GM21360 (cell line): ENCODE measurements at regions not wholly inside any gene's neighbourhood (a gene's known extent, or its start where the extent isn't known, plus 50 kb on each side); places are given as distances from the start of the nearest gene placed in this dataset.

Experiments used
- ATAC-seq: cut with Tn5 transposase; IDR thresholded peaks from one replicate; pipeline ENCODE4 v1.9.1; 2021; ENCODE audit warnings: mild to moderate bottlenecking, moderate library complexity; ENCODE audit not compliant: unreplicated experiment

- ATAC-seq = no peak
Measured at GRCh38 chr7:46532571-46532970, 611.5 kb upstream of the IGFBP3 start.

GRCh38 chr7:46530081-46530750, 609.1 kb upstream of the IGFBP3 start:
- ATAC-seq = no peak

DNA sequence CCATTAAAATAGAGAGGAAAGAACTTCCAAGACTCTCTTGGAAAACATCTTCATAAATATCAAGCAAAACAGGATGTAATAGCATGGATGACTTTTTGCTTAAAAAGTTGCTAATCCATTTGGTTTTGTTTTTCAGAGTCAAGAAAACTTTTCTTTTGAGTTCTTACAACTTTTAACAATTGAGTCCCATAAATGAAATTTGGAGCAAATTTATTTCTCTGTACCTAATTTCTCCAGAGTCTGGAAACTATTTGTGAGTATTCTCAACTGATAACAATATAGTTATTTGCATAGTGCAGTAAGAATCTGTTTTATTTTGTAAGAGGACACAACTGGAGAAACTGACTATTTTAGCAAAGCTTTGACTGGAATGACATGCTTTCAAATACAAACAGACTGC, 606.3 kb upstream of the IGFBP3 start:
- no peak for ATAC-seq

- ATAC-seq = no peak
Measured at GRCh38 chr7:46525876-46526275, 604.8 kb upstream of the IGFBP3 start.

DNA sequence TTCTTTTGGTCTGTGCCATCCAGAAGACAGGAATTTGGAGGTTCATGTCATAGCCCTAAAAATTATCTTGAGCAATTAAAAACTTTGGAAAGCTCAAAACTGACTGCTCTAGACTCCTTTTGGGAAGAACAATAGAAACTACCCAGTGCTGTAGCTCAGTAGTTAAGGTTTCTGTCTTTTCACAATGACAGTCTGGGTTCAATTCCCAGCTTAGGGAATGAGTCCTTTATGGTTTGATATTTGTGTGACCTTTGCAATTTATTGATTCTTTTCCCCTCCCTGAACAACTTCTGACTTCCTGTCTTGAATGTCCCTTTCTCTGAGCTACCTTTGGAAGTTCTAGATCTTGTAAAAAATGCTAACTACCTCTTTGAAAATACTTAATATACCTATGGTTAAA, 603.3 kb upstream of the IGFBP3 start:
- no peak for ATAC-seq

DNA sequence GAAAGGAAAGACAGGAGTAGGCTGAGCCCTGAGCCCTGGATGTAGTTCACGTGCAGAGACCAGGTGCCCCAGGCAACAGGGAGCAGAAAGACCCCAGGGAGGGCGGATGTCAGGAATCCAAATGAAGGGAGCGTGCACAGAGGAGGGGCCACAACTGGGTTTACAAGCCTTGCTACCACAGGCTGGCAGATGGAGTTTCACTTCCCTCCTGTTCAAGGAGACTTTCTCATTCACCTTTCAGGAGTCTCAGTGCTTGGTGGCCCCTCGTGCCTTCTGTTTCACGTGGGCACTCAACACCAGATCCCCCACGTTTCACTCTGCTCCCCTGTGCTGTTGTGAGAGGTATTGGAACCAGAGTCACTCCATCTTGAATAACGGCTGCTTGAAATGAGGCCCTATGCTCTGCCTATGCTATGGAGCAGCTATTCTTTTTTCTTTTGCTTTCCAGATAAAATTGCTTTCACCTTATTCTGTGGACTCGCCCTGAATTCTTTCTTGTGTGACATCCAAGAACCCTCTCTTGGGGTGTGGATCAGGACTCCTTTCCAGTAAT, 601.4 kb upstream of the IGFBP3 start:
- no peak for ATAC-seq

DNA sequence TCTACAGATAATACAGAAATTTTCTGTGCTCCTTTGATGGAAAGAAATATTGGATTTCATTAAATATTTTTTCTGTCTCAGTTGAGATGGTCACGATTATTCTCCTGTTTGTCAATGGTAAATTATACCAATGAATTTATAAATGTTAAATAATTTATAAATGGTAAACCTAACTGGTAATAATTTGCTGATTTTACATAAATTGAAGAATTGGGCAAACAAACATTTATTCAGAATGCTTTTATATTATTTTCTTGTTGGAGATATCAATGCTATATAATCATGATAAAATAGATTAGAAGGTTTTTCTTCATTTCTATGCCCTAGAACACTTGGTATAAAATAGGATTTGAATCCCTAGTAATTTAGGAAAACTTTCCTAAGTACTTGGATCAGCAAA, 597.6 kb upstream of the IGFBP3 start:
- no peak for ATAC-seq

- no peak for ATAC-seq
Measured at GRCh38 chr7:46515844-46516590, 594.9 kb upstream of the IGFBP3 start.

DNA sequence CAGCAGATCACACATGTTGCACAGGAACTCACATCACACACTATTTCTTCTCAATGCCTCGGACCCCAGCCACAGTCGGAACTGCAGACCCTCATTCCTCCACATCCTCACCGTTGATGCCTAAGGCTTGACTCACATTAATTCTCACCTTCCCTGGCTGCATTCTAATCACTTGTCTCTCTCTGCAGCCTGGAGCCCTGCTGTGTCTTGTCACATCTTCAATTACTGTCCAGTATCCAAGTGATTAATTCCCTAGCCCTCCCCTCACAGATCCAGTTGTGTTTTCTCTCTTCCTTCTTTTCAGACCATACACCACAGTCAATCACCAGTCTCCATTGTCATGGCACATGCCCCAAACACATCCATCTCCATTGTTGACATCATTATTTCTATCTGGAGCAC, 592.4 kb upstream of the IGFBP3 start:
- no peak for ATAC-seq

- no peak for ATAC-seq
Measured at GRCh38 chr7:46512891-46513413, 591.9 kb upstream of the IGFBP3 start.

- ATAC-seq = no peak
Measured at GRCh38 chr7:46511442-46512215, 590.6 kb upstream of the IGFBP3 start.

- ATAC-seq = no peak
Measured at GRCh38 chr7:46508583-46508982, 587.5 kb upstream of the IGFBP3 start.

GRCh38 chr7:46507560-46507959, 586.5 kb upstream of the IGFBP3 start:
- no peak for ATAC-seq

DNA sequence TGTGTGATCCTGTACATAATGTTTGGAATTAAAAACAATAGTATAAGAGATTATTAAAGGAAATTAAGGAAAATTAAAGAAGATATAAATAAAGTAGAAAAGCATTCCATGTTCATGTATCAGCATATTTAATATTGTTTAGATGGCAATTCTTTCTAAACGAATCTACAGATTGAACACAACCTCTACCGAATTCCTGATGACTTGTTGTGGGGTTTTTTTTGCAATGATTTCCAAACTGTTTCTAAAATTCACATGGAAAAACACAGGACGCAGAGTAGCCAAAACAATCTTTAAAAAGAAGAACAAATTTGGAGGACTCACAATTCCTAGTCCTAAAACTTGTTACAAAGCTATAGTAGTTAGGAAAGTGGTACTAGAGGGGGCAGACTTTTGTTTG, 573.4 kb upstream of the IGFBP3 start:
- no peak for ATAC-seq

DNA sequence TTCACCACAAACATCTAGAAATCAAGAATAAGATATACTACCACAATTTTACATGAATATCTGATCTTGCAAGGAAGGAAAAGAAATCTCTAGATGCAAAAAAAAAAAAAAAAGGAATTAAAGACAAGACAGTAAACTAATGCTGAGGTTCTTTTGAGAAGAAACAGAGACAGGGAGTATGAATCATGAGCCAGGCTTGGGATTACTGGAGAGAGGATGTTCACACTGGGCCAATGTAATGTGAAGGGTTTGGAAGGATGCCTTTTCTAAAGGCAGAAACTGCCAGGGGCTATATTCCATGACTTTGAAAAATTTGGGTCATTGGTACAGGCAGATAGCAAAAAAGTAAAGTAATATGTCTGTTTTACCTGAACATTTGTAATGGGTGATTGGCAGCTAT, 573.0 kb upstream of the IGFBP3 start:
- no peak for ATAC-seq

DNA sequence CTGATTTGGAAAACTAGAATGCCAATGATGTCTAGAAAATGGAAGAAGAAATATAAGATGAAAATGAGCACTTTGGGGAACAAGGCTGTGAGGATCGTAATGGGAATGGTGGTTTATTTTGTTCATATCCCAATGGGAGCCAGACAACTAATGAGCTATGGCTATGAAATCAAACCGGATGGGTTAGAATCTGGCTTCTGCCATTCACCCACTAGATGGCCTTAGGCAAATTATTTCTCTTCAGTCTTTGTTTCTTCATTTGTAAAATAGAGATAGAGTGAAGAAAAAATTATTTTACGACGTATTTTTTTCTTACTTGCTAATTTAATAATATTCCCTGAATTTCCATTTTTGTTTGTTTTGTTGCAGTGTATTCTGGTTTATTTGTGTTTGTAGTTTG, 572.1 kb upstream of the IGFBP3 start:
- ATAC-seq = no peak

GRCh38 chr7:46492466-46492865, 571.4 kb upstream of the IGFBP3 start:
- ATAC-seq = no peak

GRCh38 chr7:46490406-46490805, 569.3 kb upstream of the IGFBP3 start:
- no peak for ATAC-seq

DNA sequence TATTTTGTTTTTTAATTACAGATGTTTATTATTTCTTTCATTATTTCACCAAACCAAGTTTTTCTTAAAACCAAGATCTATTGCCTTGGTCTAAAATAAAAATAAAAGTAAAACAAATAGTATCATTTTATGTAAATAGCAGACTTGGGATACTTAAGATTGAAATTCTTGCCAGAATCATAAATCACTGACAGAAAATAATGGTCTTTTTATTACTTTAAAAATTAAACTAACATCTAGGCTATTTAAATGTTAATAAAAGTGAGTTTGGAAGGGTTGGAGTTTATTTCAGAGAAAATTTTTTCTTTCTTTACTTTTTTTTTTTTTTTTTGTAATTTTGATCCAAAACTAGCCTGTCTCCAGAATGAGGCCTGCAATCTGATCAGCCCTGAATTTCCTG, 568.0 kb upstream of the IGFBP3 start:
- ATAC-seq = no peak

GRCh38 chr7:46488607-46489006, 567.5 kb upstream of the IGFBP3 start:
- no peak for ATAC-seq
